HG03378 (cell line): ENCODE measurements at regions not wholly inside any gene's neighbourhood (a gene's known extent, or its start where the extent isn't known, plus 50 kb on each side); places are given as distances from the start of the nearest gene placed in this dataset.
"Not testable (repeated sequence)": the region's sequence is repeated elsewhere in the genome, so short reads cannot be mapped to it uniquely, and the experiment has no call there.

Source experiments
- ATAC-seq: cut with Tn5 transposase; IDR thresholded peaks from one replicate; pipeline ENCODE4 v1.9.1; 2021; ENCODE audit warnings: mild to moderate bottlenecking, moderate library complexity; ENCODE audit not compliant: unreplicated experiment

GRCh38 chr5:144048259-144048856 lies 122.1 kb downstream of the YIPF5 start:
- no peak for ATAC-seq

DNA sequence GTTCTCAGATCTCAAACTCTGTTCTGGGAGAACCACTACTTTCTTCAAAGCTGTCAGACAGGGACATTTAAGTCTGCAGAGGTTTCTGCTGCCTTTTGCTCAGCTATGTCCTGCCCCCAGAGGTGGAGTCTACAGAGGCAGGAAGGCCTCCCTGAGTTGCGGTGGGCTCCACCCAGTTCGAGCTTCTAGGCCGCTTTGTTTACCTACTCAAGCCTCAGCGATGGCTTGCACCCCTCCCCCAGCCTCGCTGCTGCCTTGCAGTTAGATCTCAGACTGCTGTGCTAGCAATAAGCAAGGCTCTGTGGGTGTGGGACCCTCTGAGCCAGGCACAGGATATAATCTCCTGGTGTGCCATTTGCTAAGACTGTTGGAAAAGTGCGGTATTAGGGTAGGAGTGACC lies 115.1 kb downstream of the YIPF5 start:
- not testable (repeated sequence) for ATAC-seq

- ATAC-seq, result not testable (repeated sequence)
Measured at GRCh38 chr5:144060091-144060490, 110.4 kb downstream of the YIPF5 start.

DNA sequence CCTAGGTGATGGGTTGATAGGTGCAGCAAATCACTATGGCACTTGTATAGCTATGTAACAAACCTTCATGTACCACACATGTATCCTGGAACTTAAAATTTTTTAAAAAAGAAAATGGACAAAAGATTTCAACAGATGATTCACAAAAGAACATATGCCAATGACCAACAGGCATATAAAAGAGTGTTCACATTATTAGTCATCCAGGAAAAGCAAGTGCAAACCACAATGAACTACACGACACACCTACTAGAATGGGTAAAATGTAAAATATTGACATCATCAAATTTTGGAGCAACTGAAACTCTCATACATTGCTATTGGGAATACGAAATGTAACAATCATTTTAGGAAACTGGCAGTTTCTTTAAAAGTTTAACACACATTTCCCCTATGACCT lies 109.9 kb downstream of the YIPF5 start:
- no peak for ATAC-seq

- no peak for ATAC-seq
Measured at GRCh38 chr5:144065786-144066185, 104.7 kb downstream of the YIPF5 start.

GRCh38 chr5:144072518-144072927 lies 97.9 kb downstream of the YIPF5 start:
- no peak for ATAC-seq

GRCh38 chr5:144076521-144077083 lies 93.9 kb downstream of the YIPF5 start:
- ATAC-seq, result no peak

GRCh38 chr5:144083185-144083584 lies 87.3 kb downstream of the YIPF5 start:
- ATAC-seq, result no peak

DNA sequence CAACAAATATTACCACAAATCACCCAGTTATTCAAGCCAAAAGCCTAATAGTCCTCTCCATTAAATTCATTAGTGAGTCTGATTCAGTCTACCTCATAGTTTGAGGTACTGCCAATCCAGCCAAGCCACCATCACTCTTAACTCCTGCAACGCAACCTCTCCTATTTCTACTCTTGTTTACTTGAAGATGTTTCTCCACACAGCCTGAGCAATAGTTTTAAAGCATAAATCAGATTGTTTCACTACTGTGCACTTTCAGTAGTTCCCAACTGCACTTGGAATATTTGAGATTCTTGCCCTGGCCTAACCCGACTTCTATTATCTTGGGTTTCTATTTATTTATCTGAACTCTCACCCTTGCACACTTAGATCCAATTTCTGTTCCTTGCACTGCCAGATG lies 85.5 kb downstream of the YIPF5 start:
- no peak for ATAC-seq

GRCh38 chr5:144085381-144085780 lies 85.1 kb downstream of the YIPF5 start:
- no peak for ATAC-seq

DNA sequence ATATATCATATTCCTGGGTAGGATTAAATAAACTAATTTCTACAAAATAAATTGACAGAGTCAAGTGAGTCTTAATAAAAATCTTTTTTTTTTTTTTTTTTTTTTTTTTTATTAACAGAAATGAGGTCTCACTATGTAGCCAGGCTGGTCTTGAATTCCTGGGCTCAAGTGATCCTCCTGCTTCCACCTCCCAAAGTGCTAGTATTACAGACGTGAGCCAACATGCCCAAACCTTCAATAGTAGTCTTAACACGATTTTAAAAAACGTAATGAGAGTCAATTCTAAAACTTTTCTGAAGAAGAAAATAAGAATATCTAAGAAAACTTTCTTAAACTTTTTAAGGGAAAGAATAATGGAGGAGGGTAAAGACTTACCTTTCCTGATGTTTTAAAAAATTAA lies 84.2 kb downstream of the YIPF5 start:
- no peak for ATAC-seq

GRCh38 chr5:144087576-144087975 lies 82.9 kb downstream of the YIPF5 start:
- ATAC-seq, result no peak

- ATAC-seq, result no peak
Measured at GRCh38 chr5:144088206-144089064, 82.0 kb downstream of the YIPF5 start.

DNA sequence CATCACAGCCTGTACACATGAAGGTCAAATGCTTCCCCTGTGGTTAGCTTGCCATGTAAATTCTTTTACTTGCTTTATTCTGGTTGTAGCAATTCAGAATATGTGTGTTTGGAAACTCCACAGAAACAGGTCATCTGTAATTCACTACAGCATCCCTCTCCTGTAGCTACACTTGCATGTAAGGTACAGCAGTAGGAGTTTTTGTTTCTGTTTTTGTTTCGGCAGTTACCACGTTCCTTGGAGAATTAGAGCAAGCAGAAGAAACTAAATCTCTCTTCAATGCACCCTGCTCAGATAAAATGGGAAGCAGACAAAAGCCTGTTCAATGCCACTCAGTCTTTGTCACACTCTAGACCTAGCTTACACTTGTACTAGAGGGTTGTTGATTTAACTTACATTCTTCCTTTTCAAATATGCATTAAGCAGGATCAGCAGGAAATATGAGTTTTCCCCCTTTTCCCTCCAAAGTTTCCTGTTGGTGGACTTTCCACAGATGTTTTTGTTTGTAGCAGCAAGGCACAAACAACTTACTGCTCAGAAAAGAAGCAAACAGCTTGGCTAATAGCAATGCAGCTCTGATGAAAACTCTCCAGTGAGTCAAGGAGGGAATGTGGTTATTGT lies 80.9 kb downstream of the YIPF5 start:
- ATAC-seq, result no peak

- ATAC-seq, result no peak
Measured at GRCh38 chr5:144092508-144092907, 78.0 kb downstream of the YIPF5 start.

- no peak for ATAC-seq
Measured at GRCh38 chr5:144093400-144093799, 77.1 kb downstream of the YIPF5 start.

DNA sequence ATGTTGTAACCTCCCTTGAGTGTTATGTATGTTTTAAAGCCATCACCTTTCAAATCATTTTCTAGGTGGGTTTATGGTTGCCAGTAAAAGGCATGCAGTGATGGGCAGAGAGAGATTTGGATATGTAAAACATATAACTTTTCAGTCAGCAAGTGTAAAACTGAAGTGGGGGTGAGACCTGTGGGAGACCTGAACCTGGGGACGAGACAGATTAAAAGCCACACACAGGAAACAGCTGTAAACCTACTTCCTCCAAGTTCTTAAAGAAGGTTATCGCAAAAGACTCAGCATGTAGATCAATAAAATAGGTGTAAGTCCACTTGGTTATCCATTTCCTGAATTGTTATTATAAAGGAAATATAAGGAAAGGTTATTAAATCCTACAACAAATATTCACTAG lies 76.6 kb downstream of the YIPF5 start:
- ATAC-seq, result no peak

GRCh38 chr5:144100702-144101101 lies 69.8 kb downstream of the YIPF5 start:
- no peak for ATAC-seq

DNA sequence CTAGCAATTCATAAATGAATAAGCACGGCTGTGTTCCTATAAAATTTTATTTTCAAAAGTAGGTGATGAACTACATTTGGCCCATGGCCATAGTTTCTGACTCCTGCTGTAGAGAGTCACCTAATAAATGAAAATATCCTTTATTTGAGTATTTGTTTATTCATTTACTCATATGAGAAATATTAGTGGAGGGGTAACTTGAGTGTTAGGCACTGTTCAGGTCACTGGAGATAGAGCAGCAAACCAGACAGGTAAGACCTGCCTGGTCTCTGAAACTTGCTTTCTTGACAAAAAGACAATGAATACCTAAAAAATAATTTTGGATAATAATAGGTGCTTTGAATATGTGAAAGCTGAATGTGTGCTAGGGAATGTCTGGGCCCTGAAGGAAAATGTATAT lies 68.8 kb downstream of the YIPF5 start:
- no peak for ATAC-seq

DNA sequence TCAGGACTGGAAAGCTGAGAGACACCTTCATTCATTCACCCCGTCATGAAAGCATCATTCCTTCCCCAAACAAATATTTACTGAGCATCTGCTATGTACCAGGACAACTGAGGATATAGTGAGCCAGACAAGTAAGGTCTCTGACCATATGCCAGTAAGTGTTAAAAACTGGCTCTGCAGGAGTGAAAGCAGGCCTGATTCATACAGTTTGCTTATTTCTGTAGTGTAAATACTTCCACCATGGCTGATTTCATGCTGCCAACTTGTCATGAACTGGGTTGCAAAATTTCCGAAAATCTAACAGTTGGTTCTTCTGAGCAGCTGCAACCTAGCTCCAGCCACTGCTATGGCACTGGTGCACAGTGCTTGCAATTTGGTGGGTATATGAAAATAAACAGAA lies 68.1 kb downstream of the YIPF5 start:
- ATAC-seq, result no peak

GRCh38 chr5:144102979-144103378 lies 67.5 kb downstream of the YIPF5 start:
- ATAC-seq, result no peak
